ENCODE measurements at regions not wholly inside any gene's neighbourhood (a gene's known extent, or its start where the extent isn't known, plus 50 kb on each side); places are given as distances from the start of the nearest gene placed in this dataset.

- no peak for DNase-seq (ENCODE audit: low read depth in 2 of 2)
Observed at GRCh38 chr1:244220410-244220809, 169.3 kb downstream of the ZBTB18 start.

GRCh38 chr1:244221991-244222390 lies 170.9 kb downstream of the ZBTB18 start:
- no peak for DNase-seq (ENCODE audit: low read depth in 2 of 2)

- DNase-seq (ENCODE audit: low read depth in 2 of 2) = no peak
Observed at GRCh38 chr1:244224487-244225430, 173.7 kb downstream of the ZBTB18 start.

GRCh38 chr1:244226435-244226834 lies 175.4 kb downstream of the ZBTB18 start:
- peak in 1 of 2 donors; percentile 29 for DNase-seq (ENCODE audit: low read depth in 2 of 2)

- no peak for DNase-seq (ENCODE audit: low read depth in 2 of 2)
Observed at GRCh38 chr1:244230470-244230869, 179.4 kb downstream of the ZBTB18 start.

- peak in 1 of 2 donors; percentile 15 for DNase-seq (ENCODE audit: low read depth in 2 of 2)
Observed at GRCh38 chr1:244231193-244231571, 180.1 kb downstream of the ZBTB18 start.

GRCh38 chr1:244231572-244232315 lies 180.7 kb downstream of the ZBTB18 start:
- DNase-seq (ENCODE audit: low read depth in 2 of 2) = peak; percentile 29 to 46

- DNase-seq (ENCODE audit: low read depth in 2 of 2) = no peak
Observed at GRCh38 chr1:244234009-244234643, 183.0 kb downstream of the ZBTB18 start.

GRCh38 chr1:244235157-244235556 lies 184.1 kb downstream of the ZBTB18 start:
- no peak for DNase-seq (ENCODE audit: low read depth in 2 of 2)

GRCh38 chr1:244236101-244236500 lies 185.0 kb downstream of the ZBTB18 start:
- peak in 1 of 2 donors; percentile 78 for DNase-seq (ENCODE audit: low read depth in 2 of 2)

GRCh38 chr1:244236721-244237120 lies 185.6 kb downstream of the ZBTB18 start:
- DNase-seq (ENCODE audit: low read depth in 2 of 2) = no peak

- DNase-seq (ENCODE audit: low read depth in 2 of 2) = peak in 1 of 2 donors; percentile 64
Observed at GRCh38 chr1:244237445-244237844, 186.4 kb downstream of the ZBTB18 start.

GRCh38 chr1:244239261-244239770 lies 188.2 kb downstream of the ZBTB18 start:
- no peak for DNase-seq (ENCODE audit: low read depth in 2 of 2)

- no peak for DNase-seq (ENCODE audit: low read depth in 2 of 2)
Observed at GRCh38 chr1:244241438-244241837, 190.4 kb downstream of the ZBTB18 start.

- peak in 1 of 2 donors; percentile 14 for DNase-seq (ENCODE audit: low read depth in 2 of 2)
Observed at GRCh38 chr1:244242446-244242845, 191.4 kb downstream of the ZBTB18 start.

GRCh38 chr1:244246334-244246733 lies 195.3 kb downstream of the ZBTB18 start:
- DNase-seq (ENCODE audit: low read depth in 2 of 2) = no peak

- DNase-seq (ENCODE audit: low read depth in 2 of 2) = peak; percentile 52 to 77
Observed at GRCh38 chr1:244248426-244248825, 197.3 kb downstream of the ZBTB18 start.

GRCh38 chr1:244252211-244252610 lies 199.5 kb downstream of the ADSS2 start:
- no peak for DNase-seq (ENCODE audit: low read depth in 2 of 2)

- no peak for DNase-seq (ENCODE audit: low read depth in 2 of 2)
Observed at GRCh38 chr1:244254467-244254866, 197.2 kb downstream of the ADSS2 start.

GRCh38 chr1:244255426-244255965 lies 196.2 kb downstream of the ADSS2 start:
- no peak for DNase-seq (ENCODE audit: low read depth in 2 of 2)

- DNase-seq (ENCODE audit: low read depth in 2 of 2) = no peak
Observed at GRCh38 chr1:244256086-244256676, 195.5 kb downstream of the ADSS2 start.
